Nephron progenitor cell (in vitro differentiated cells): ENCODE measurements at regions not wholly inside any gene's neighbourhood (a gene's known extent, or its start where the extent isn't known, plus 50 kb on each side); places are given as distances from the start of the nearest gene placed in this dataset.

ENCODE experiments used
- DNase-seq: peaks from one replicate; pipeline ENCODE4 v3.0.0; 2021
- H3K27ac Mint-ChIP-seq: 2 replicates; pipeline ENCODE4 v1.8.0; 2021; ENCODE audit warnings: mild to moderate bottlenecking, moderate library complexity, mixed read lengths
- H3K27me3 Mint-ChIP-seq: 2 replicates; pipeline ENCODE4 v1.8.0; 2021; ENCODE audit warnings: mild to moderate bottlenecking, low read depth, mixed read lengths; ENCODE audit not compliant: poor library complexity
- H3K36me3 Mint-ChIP-seq: 2 replicates; pipeline ENCODE4 v1.8.0; 2021; ENCODE audit warnings: low read depth, mixed read lengths
- H3K4me1 Mint-ChIP-seq: 2 replicates; pipeline ENCODE4 v1.8.0; 2021; ENCODE audit warnings: mixed read lengths
- H3K4me3 Mint-ChIP-seq: 2 replicates; pipeline ENCODE4 v1.8.0; 2021; ENCODE audit warnings: mild to moderate bottlenecking, moderate library complexity, mixed read lengths
- H3K9me3 Mint-ChIP-seq: 2 replicates; pipeline ENCODE4 v1.8.0; 2021; ENCODE audit warnings: mild to moderate bottlenecking, moderate library complexity, mixed read lengths
- CTCF ChIP-seq: fragments of 200-600 bp; sonication (generic); IDR thresholded peaks from 2 replicates; pipeline ENCODE4 v1.5.0; 2021; ENCODE audit warnings: antibody characterized with exemption

GRCh38 chr6:9085709-9086070, 650.3 kb upstream of the SLC35B3 start:
- Mint-ChIP-seq H3K9me3 (no peaks in the 10 kb centered on the region), H3K4me1 (peaks cover 17% of the 10 kb centered on the region), H3K27me3 (no peaks in the 10 kb centered on the region), H3K36me3 (no peaks in the 10 kb centered on the region), H3K27ac (no peak overlapping the region), H3K4me3 (no peak overlapping the region)
- DNase-seq = no peak
- no peak for TF ChIP-seq CTCF

- Mint-ChIP-seq H3K27ac (no peak overlapping the region), H3K4me1 (peaks cover 17% of the 10 kb centered on the region), H3K4me3 (no peak overlapping the region), H3K27me3 (no peaks in the 10 kb centered on the region), H3K9me3 (no peaks in the 10 kb centered on the region), H3K36me3 (no peaks in the 10 kb centered on the region)
- TF ChIP-seq CTCF = no peak
- DNase-seq = no peak
These were observed 649.8 kb upstream of the SLC35B3 start for GRCh38 chr6:9085054-9085708.

- Mint-ChIP-seq H3K27me3 (no peaks in the 10 kb centered on the region), H3K9me3 (no peaks in the 10 kb centered on the region), H3K27ac (no peak overlapping the region), H3K4me1 (peaks cover 14% of the 10 kb centered on the region), H3K36me3 (no peaks in the 10 kb centered on the region), H3K4me3 (no peak overlapping the region)
- no peak for TF ChIP-seq CTCF
- DNase-seq = no peak
These were observed 647.8 kb upstream of the SLC35B3 start for GRCh38 chr6:9083108-9083507.

- no peaks in the 10 kb centered on the region for H3K4me1 Mint-ChIP-seq
- no peak overlapping the region for H3K4me3 Mint-ChIP-seq
- no peaks in the 10 kb centered on the region for H3K36me3 Mint-ChIP-seq
- H3K27ac Mint-ChIP-seq = no peak overlapping the region
- no peak for DNase-seq
- peaks cover 12% of the 10 kb centered on the region for H3K27me3 Mint-ChIP-seq
- peaks cover 12% of the 10 kb centered on the region for H3K9me3 Mint-ChIP-seq
- TF ChIP-seq CTCF = no peak
These were observed 631.4 kb upstream of the SLC35B3 start for GRCh38 chr6:9066726-9067125.

GRCh38 chr6:9064156-9064555, 628.8 kb upstream of the SLC35B3 start:
- TF ChIP-seq CTCF = no peak
- peaks cover 12% of the 10 kb centered on the region for H3K9me3 Mint-ChIP-seq
- no peaks in the 10 kb centered on the region for H3K4me1 Mint-ChIP-seq
- H3K4me3 Mint-ChIP-seq = no peak overlapping the region
- no peak for DNase-seq
- H3K36me3 Mint-ChIP-seq = no peaks in the 10 kb centered on the region
- peaks cover 9% of the 10 kb centered on the region for H3K27me3 Mint-ChIP-seq
- H3K27ac Mint-ChIP-seq = no peak overlapping the region

- no peaks in the 10 kb centered on the region for H3K4me1 Mint-ChIP-seq
- peaks cover 6% of the 10 kb centered on the region for H3K27me3 Mint-ChIP-seq
- H3K36me3 Mint-ChIP-seq = no peaks in the 10 kb centered on the region
- DNase-seq = no peak
- peaks cover under 1% of the 10 kb centered on the region for H3K9me3 Mint-ChIP-seq
- H3K27ac Mint-ChIP-seq = no peak overlapping the region
- no peak overlapping the region for H3K4me3 Mint-ChIP-seq
- TF ChIP-seq CTCF = no peak
These were observed 627.3 kb upstream of the SLC35B3 start for GRCh38 chr6:9062596-9062995.
